Activated CD8-positive, alpha-beta memory T cell treated with anti-CD3 and anti-CD28 coated beads for 48 hours (primary cell): ENCODE measurements at regions not wholly inside any gene's neighbourhood (a gene's known extent, or its start where the extent isn't known, plus 50 kb on each side); places are given as distances from the start of the nearest gene placed in this dataset.
"Not testable (repeated sequence)": the region's sequence is repeated elsewhere in the genome, so short reads cannot be mapped to it uniquely, and the experiment has no call there.

Experiments used
- DNase-seq, 3 experiments: peaks; one replicate each; pipeline ENCODE4 v3.0.0-alpha.2; 2020; ENCODE audit warnings: low read depth in 2 of 3, low spot score in 2 of 3

- not testable (repeated sequence) for DNase-seq
Observed at GRCh38 chr3:95860628-95861027, 953.8 kb upstream of the EPHA6 start.

GRCh38 chr3:95883801-95884200, 930.6 kb upstream of the EPHA6 start:
- no peak for DNase-seq

GRCh38 chr3:95886616-95887015, 927.8 kb upstream of the EPHA6 start:
- no peak for DNase-seq

- DNase-seq = no peak
Observed at GRCh38 chr3:95887114-95887513, 927.3 kb upstream of the EPHA6 start.

GRCh38 chr3:95894820-95895219, 919.6 kb upstream of the EPHA6 start:
- no peak for DNase-seq

GRCh38 chr3:95899494-95899893, 914.9 kb upstream of the EPHA6 start:
- DNase-seq = no peak

GRCh38 chr3:95899911-95900310, 914.5 kb upstream of the EPHA6 start:
- DNase-seq = no peak

GRCh38 chr3:95901948-95902347, 912.4 kb upstream of the EPHA6 start:
- DNase-seq = no peak

- DNase-seq = no peak
Observed at GRCh38 chr3:95905182-95905581, 909.2 kb upstream of the EPHA6 start.

GRCh38 chr3:95911767-95912166, 902.6 kb upstream of the EPHA6 start:
- DNase-seq = no peak

- DNase-seq = no peak
Observed at GRCh38 chr3:95923496-95924210, 890.7 kb upstream of the EPHA6 start.

GRCh38 chr3:95926904-95927501, 887.4 kb upstream of the EPHA6 start:
- DNase-seq = no peak

- no peak for DNase-seq
Observed at GRCh38 chr3:95934181-95934580, 880.2 kb upstream of the EPHA6 start.

GRCh38 chr3:95939235-95939809, 875.1 kb upstream of the EPHA6 start:
- no peak for DNase-seq

GRCh38 chr3:95965704-95966336, 848.6 kb upstream of the EPHA6 start:
- DNase-seq = no peak

- DNase-seq = no peak
Observed at GRCh38 chr3:95971573-95971972, 842.8 kb upstream of the EPHA6 start.

GRCh38 chr3:95994338-95994737, 820.1 kb upstream of the EPHA6 start:
- no peak for DNase-seq

- no peak for DNase-seq
Observed at GRCh38 chr3:96000966-96001365, 813.4 kb upstream of the EPHA6 start.

- no peak for DNase-seq
Observed at GRCh38 chr3:96007650-96008195, 806.7 kb upstream of the EPHA6 start.

GRCh38 chr3:96012939-96013338, 801.5 kb upstream of the EPHA6 start:
- DNase-seq = no peak

GRCh38 chr3:96017556-96017955, 796.8 kb upstream of the EPHA6 start:
- DNase-seq = no peak

- DNase-seq = no peak
Observed at GRCh38 chr3:96022676-96023075, 791.7 kb upstream of the EPHA6 start.
